ENCODE measurements at regions not wholly inside any gene's neighbourhood (a gene's known extent, or its start where the extent isn't known, plus 50 kb on each side); places are given as distances from the start of the nearest gene placed in this dataset.

GRCh38 chr6:140485740-140486449, 1111.4 kb upstream of the CITED2 start:
- H3K4me3 ChIP-seq (ENCODE audit: low read depth, low read length) = no peak overlapping the region
- H3K27ac ChIP-seq (ENCODE audit: low read depth, low read length) = no peak overlapping the region
- H3K9me3 ChIP-seq (ENCODE audit: control insufficient read depth, insufficient read depth, low read depth, low read length) = peaks cover 7% of the 10 kb centered on the region; the same call in 1 of the 2 replicates
- H3K9ac ChIP-seq (ENCODE audit: low read length) = no peak overlapping the region
- H3K36me3 ChIP-seq (ENCODE audit: control insufficient read depth, insufficient read depth, low read length) = no peaks in the 10 kb centered on the region
- no peaks in the 10 kb centered on the region for H3K27me3 ChIP-seq (ENCODE audit: control insufficient read depth, insufficient read depth, low read length)
- H3K4me1 ChIP-seq (ENCODE audit: control insufficient read depth, insufficient read depth, low read length) = no peaks in the 10 kb centered on the region

GRCh38 chr6:140480852-140481251, 1106.4 kb upstream of the CITED2 start:
- no peaks in the 10 kb centered on the region for H3K36me3 ChIP-seq (ENCODE audit: control insufficient read depth, insufficient read depth, low read length)
- H3K4me3 ChIP-seq (ENCODE audit: low read depth, low read length) = no peak overlapping the region
- no peak overlapping the region for H3K9ac ChIP-seq (ENCODE audit: low read length)
- no peaks in the 10 kb centered on the region for H3K9me3 ChIP-seq (ENCODE audit: control insufficient read depth, insufficient read depth, low read depth, low read length)
- H3K27ac ChIP-seq (ENCODE audit: low read depth, low read length) = no peak overlapping the region
- H3K27me3 ChIP-seq (ENCODE audit: control insufficient read depth, insufficient read depth, low read length) = no peaks in the 10 kb centered on the region
- H3K4me1 ChIP-seq (ENCODE audit: control insufficient read depth, insufficient read depth, low read length) = no peaks in the 10 kb centered on the region

GRCh38 chr6:140478631-140479030, 1104.2 kb upstream of the CITED2 start:
- no peak overlapping the region for H3K27ac ChIP-seq (ENCODE audit: low read depth, low read length)
- no peaks in the 10 kb centered on the region for H3K9me3 ChIP-seq (ENCODE audit: control insufficient read depth, insufficient read depth, low read depth, low read length)
- no peaks in the 10 kb centered on the region for H3K27me3 ChIP-seq (ENCODE audit: control insufficient read depth, insufficient read depth, low read length)
- H3K4me1 ChIP-seq (ENCODE audit: control insufficient read depth, insufficient read depth, low read length) = no peaks in the 10 kb centered on the region
- H3K36me3 ChIP-seq (ENCODE audit: control insufficient read depth, insufficient read depth, low read length) = no peaks in the 10 kb centered on the region
- H3K4me3 ChIP-seq (ENCODE audit: low read depth, low read length) = no peak overlapping the region
- H3K9ac ChIP-seq (ENCODE audit: low read length) = no peak overlapping the region

GRCh38 chr6:140475086-140475485, 1100.6 kb upstream of the CITED2 start:
- no peak overlapping the region for H3K4me3 ChIP-seq (ENCODE audit: low read depth, low read length)
- no peak overlapping the region for H3K9ac ChIP-seq (ENCODE audit: low read length)
- no peaks in the 10 kb centered on the region for H3K36me3 ChIP-seq (ENCODE audit: control insufficient read depth, insufficient read depth, low read length)
- no peaks in the 10 kb centered on the region for H3K27me3 ChIP-seq (ENCODE audit: control insufficient read depth, insufficient read depth, low read length)
- no peaks in the 10 kb centered on the region for H3K9me3 ChIP-seq (ENCODE audit: control insufficient read depth, insufficient read depth, low read depth, low read length)
- H3K27ac ChIP-seq (ENCODE audit: low read depth, low read length) = no peak overlapping the region
- H3K4me1 ChIP-seq (ENCODE audit: control insufficient read depth, insufficient read depth, low read length) = no peaks in the 10 kb centered on the region

GRCh38 chr6:140464720-140465119, 1090.3 kb upstream of the CITED2 start:
- Histone ChIP-seq H3K4me3 (ENCODE audit: low read depth, low read length) (no peak overlapping the region), H3K4me1 (ENCODE audit: control insufficient read depth, insufficient read depth, low read length) (no peaks in the 10 kb centered on the region; the same call in 1 of the 2 replicates), H3K9me3 (ENCODE audit: control insufficient read depth, insufficient read depth, low read depth, low read length) (peaks cover 8% of the 10 kb centered on the region; the same call in 1 of the 2 replicates), H3K27ac (ENCODE audit: low read depth, low read length) (no peak overlapping the region), H3K9ac (ENCODE audit: low read length) (no peak overlapping the region), H3K27me3 (ENCODE audit: control insufficient read depth, insufficient read depth, low read length) (no peaks in the 10 kb centered on the region), H3K36me3 (ENCODE audit: control insufficient read depth, insufficient read depth, low read length) (no peaks in the 10 kb centered on the region)

- H3K36me3 ChIP-seq (ENCODE audit: control insufficient read depth, insufficient read depth, low read length) = no peaks in the 10 kb centered on the region
- H3K27me3 ChIP-seq (ENCODE audit: control insufficient read depth, insufficient read depth, low read length) = no peaks in the 10 kb centered on the region
- no peak overlapping the region for H3K27ac ChIP-seq (ENCODE audit: low read depth, low read length)
- H3K9me3 ChIP-seq (ENCODE audit: control insufficient read depth, insufficient read depth, low read depth, low read length) = peaks cover 8% of the 10 kb centered on the region; the same call in 1 of the 2 replicates
- no peaks in the 10 kb centered on the region; the same call in 1 of the 2 replicates for H3K4me1 ChIP-seq (ENCODE audit: control insufficient read depth, insufficient read depth, low read length)
- H3K9ac ChIP-seq (ENCODE audit: low read length) = no peak overlapping the region
- H3K4me3 ChIP-seq (ENCODE audit: low read depth, low read length) = no peak overlapping the region
Observed at GRCh38 chr6:140463312-140463710, 1088.9 kb upstream of the CITED2 start.

GRCh38 chr6:140462453-140463311, 1088.2 kb upstream of the CITED2 start:
- no peak overlapping the region for H3K4me3 ChIP-seq (ENCODE audit: low read depth, low read length)
- H3K27me3 ChIP-seq (ENCODE audit: control insufficient read depth, insufficient read depth, low read length) = no peaks in the 10 kb centered on the region
- H3K9me3 ChIP-seq (ENCODE audit: control insufficient read depth, insufficient read depth, low read depth, low read length) = peaks cover 8% of the 10 kb centered on the region; the same call in 1 of the 2 replicates
- no peaks in the 10 kb centered on the region; the same call in 1 of the 2 replicates for H3K4me1 ChIP-seq (ENCODE audit: control insufficient read depth, insufficient read depth, low read length)
- no peak overlapping the region for H3K9ac ChIP-seq (ENCODE audit: low read length)
- no peaks in the 10 kb centered on the region for H3K36me3 ChIP-seq (ENCODE audit: control insufficient read depth, insufficient read depth, low read length)
- no peak overlapping the region for H3K27ac ChIP-seq (ENCODE audit: low read depth, low read length)

- H3K4me1 ChIP-seq (ENCODE audit: control insufficient read depth, insufficient read depth, low read length) = no peaks in the 10 kb centered on the region; the same call in 1 of the 2 replicates
- peaks cover 6% of the 10 kb centered on the region; the same call in 1 of the 2 replicates for H3K9me3 ChIP-seq (ENCODE audit: control insufficient read depth, insufficient read depth, low read depth, low read length)
- H3K9ac ChIP-seq (ENCODE audit: low read length) = no peak overlapping the region
- H3K27me3 ChIP-seq (ENCODE audit: control insufficient read depth, insufficient read depth, low read length) = no peaks in the 10 kb centered on the region
- H3K36me3 ChIP-seq (ENCODE audit: control insufficient read depth, insufficient read depth, low read length) = no peaks in the 10 kb centered on the region
- H3K4me3 ChIP-seq (ENCODE audit: low read depth, low read length) = no peak overlapping the region
- no peak overlapping the region for H3K27ac ChIP-seq (ENCODE audit: low read depth, low read length)
Observed at GRCh38 chr6:140462076-140462452, 1087.6 kb upstream of the CITED2 start.

- Histone ChIP-seq H3K4me1 (ENCODE audit: control insufficient read depth, insufficient read depth, low read length) (no peaks in the 10 kb centered on the region; the same call in 1 of the 2 replicates), H3K27ac (ENCODE audit: low read depth, low read length) (no peak overlapping the region), H3K27me3 (ENCODE audit: control insufficient read depth, insufficient read depth, low read length) (no peaks in the 10 kb centered on the region), H3K4me3 (ENCODE audit: low read depth, low read length) (no peak overlapping the region), H3K9ac (ENCODE audit: low read length) (no peak overlapping the region), H3K36me3 (ENCODE audit: control insufficient read depth, insufficient read depth, low read length) (no peaks in the 10 kb centered on the region), H3K9me3 (ENCODE audit: control insufficient read depth, insufficient read depth, low read depth, low read length) (no peaks in the 10 kb centered on the region)
Observed at GRCh38 chr6:140460267-140460666, 1085.8 kb upstream of the CITED2 start.

- H3K4me3 ChIP-seq (ENCODE audit: low read depth, low read length) = no peak overlapping the region
- no peaks in the 10 kb centered on the region; the same call in 1 of the 2 replicates for H3K4me1 ChIP-seq (ENCODE audit: control insufficient read depth, insufficient read depth, low read length)
- no peak overlapping the region for H3K27ac ChIP-seq (ENCODE audit: low read depth, low read length)
- no peaks in the 10 kb centered on the region for H3K27me3 ChIP-seq (ENCODE audit: control insufficient read depth, insufficient read depth, low read length)
- no peak overlapping the region for H3K9ac ChIP-seq (ENCODE audit: low read length)
- no peaks in the 10 kb centered on the region for H3K36me3 ChIP-seq (ENCODE audit: control insufficient read depth, insufficient read depth, low read length)
- no peaks in the 10 kb centered on the region for H3K9me3 ChIP-seq (ENCODE audit: control insufficient read depth, insufficient read depth, low read depth, low read length)
Observed at GRCh38 chr6:140459209-140459608, 1084.8 kb upstream of the CITED2 start.

- Histone ChIP-seq H3K36me3 (ENCODE audit: control insufficient read depth, insufficient read depth, low read length) (no peaks in the 10 kb centered on the region), H3K9ac (ENCODE audit: low read length) (no peak overlapping the region), H3K4me1 (ENCODE audit: control insufficient read depth, insufficient read depth, low read length) (peaks cover 14% of the 10 kb centered on the region), H3K4me3 (ENCODE audit: low read depth, low read length) (no peak overlapping the region), H3K27me3 (ENCODE audit: control insufficient read depth, insufficient read depth, low read length) (no peaks in the 10 kb centered on the region), H3K9me3 (ENCODE audit: control insufficient read depth, insufficient read depth, low read depth, low read length) (no peaks in the 10 kb centered on the region), H3K27ac (ENCODE audit: low read depth, low read length) (no peak overlapping the region)
Observed at GRCh38 chr6:140446241-140446640, 1071.8 kb upstream of the CITED2 start.
